Testis (tissue), 2 donors: ENCODE measurements at regions not wholly inside any gene's neighbourhood (a gene's known extent, or its start where the extent isn't known, plus 50 kb on each side); places are given as distances from the start of the nearest gene placed in this dataset.

ENCODE experiments used
- POLR2A ChIP-seq: fragments of 450-650 bp; IDR thresholded peaks from one replicate; pipeline ENCODE4 v1.6.1; 2017; ENCODE audit warnings: antibody characterized with exemption, mild to moderate bottlenecking, moderate library complexity
- TF ChIP-seq, protein P1 (sequence below), 3 experiments: fragments of 450-650 bp in 2 of 3; fragments of 200-600 bp in 1 of 3; sonication (generic) in 1 of 3; IDR thresholded peaks; one replicate each; pipeline ENCODE4 v1.5.1; 2016 to 2019; ENCODE audit warnings: antibody characterized with exemption in 3 of 3, mild to moderate bottlenecking in 2 of 3, moderate library complexity in 1 of 3

GRCh38 chr14:85241022-85241855 lies 288.7 kb upstream of the FLRT2 start:
- no peak for TF ChIP-seq POLR2A
- TF ChIP-seq, protein P1, sequence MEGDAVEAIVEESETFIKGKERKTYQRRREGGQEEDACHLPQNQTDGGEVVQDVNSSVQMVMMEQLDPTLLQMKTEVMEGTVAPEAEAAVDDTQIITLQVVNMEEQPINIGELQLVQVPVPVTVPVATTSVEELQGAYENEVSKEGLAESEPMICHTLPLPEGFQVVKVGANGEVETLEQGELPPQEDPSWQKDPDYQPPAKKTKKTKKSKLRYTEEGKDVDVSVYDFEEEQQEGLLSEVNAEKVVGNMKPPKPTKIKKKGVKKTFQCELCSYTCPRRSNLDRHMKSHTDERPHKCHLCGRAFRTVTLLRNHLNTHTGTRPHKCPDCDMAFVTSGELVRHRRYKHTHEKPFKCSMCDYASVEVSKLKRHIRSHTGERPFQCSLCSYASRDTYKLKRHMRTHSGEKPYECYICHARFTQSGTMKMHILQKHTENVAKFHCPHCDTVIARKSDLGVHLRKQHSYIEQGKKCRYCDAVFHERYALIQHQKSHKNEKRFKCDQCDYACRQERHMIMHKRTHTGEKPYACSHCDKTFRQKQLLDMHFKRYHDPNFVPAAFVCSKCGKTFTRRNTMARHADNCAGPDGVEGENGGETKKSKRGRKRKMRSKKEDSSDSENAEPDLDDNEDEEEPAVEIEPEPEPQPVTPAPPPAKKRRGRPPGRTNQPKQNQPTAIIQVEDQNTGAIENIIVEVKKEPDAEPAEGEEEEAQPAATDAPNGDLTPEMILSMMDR (IDR thresholded peaks at IDR 0.05): no peak
